GM12875 (cell line): ENCODE measurements at regions not wholly inside any gene's neighbourhood (a gene's known extent, or its start where the extent isn't known, plus 50 kb on each side); places are given as distances from the start of the nearest gene placed in this dataset.

Experiments used
- H3K4me3 ChIP-seq: one replicate; pipeline ENCODE4 v1.5.1; 2011; ENCODE audit warnings: low read depth, low read length, control low read depth
- CTCF ChIP-seq: IDR thresholded peaks from 2 replicates; pipeline ENCODE4 v1.5.1; 2011; ENCODE audit warnings: low read depth, mild to moderate bottlenecking, control low read depth, inconsistent platforms, low read length, moderate library complexity, borderline replicate concordance; ENCODE audit not compliant: insufficient read depth

GRCh38 chr18:66958309-66958708, 354.4 kb upstream of the CDH19 start:
- TF ChIP-seq CTCF = no peak

GRCh38 chr18:66951750-66952149, 347.9 kb upstream of the CDH19 start:
- TF ChIP-seq CTCF = no peak
- no peak overlapping the region for H3K4me3 ChIP-seq

More at GRCh38 chr18:66958309-66958708, 354.4 kb upstream of the CDH19 start:
- no peak overlapping the region for H3K4me3 ChIP-seq

- TF ChIP-seq CTCF = no peak
- H3K4me3 ChIP-seq = no peak overlapping the region
These were observed 345.5 kb upstream of the CDH19 start for GRCh38 chr18:66949419-66949818.

- TF ChIP-seq CTCF = no peak
- H3K4me3 ChIP-seq = no peak overlapping the region
These were observed 333.7 kb upstream of the CDH19 start for GRCh38 chr18:66937546-66937945.

GRCh38 chr18:66931010-66931409, 327.1 kb upstream of the CDH19 start:
- H3K4me3 ChIP-seq = no peak overlapping the region
- TF ChIP-seq CTCF = no peak

- no peak for TF ChIP-seq CTCF
- no peak overlapping the region for H3K4me3 ChIP-seq
These were observed 312.9 kb upstream of the CDH19 start for GRCh38 chr18:66916834-66917233.

GRCh38 chr18:66900837-66901236, 296.9 kb upstream of the CDH19 start:
- H3K4me3 ChIP-seq = no peak overlapping the region
- TF ChIP-seq CTCF = no peak
